Activated CD4-positive, alpha-beta T cell treated with anti-CD3 and anti-CD28 coated beads, Interleukin-2, amount 50 U/mL, for 48 hours (primary cell): ENCODE measurements at regions not wholly inside any gene's neighbourhood (a gene's known extent, or its start where the extent isn't known, plus 50 kb on each side); places are given as distances from the start of the nearest gene placed in this dataset.

Experiments used
- DNase-seq, 2 experiments: peaks; one replicate each; pipeline ENCODE4 v3.0.0-alpha.2; 2020

DNA sequence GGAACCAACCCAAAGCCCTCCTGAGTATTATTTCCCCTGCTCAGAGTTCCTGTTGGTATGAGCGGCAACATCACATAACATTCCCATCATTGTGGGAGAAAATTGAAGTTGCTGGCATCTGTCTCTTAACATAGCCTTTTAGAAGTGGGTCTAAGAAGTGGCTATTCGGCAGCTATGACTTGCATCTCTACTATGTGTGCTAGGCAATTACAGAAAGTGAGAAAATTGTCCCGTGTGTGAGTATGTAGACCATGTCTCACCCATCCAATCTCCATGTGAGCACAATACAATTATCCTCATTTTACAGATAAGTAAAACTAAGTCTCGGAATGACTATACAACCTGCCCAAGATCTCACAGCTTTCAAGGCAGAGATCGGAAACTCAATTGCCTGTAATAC, 239.4 kb upstream of the ZNF462 start:
- DNase-seq, result no peak

DNA sequence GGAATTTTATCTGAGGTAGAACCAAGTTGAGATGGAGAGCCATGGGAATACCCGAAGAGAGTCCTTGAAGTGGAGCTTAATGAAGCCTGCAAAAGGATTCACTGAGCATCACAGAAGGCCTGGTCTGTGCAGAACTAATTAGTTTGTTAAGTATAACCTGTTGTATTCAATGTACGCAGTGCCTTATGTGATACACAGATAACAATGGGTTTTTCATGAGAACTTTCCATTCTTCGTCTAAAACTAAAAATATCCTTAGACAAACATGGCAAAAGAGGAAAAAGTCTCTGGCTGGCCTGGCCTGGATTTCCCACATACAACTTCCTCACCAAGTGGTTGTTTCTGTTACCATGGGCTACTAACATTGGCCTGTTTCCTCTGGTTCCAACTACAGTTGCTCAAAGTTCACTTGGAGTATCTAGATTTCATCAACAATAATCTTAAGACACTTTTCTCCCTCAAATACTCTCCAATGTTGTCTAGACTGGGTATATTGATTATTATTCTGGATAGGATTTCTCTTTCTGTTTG, 237.6 kb upstream of the ZNF462 start:
- no peak for DNase-seq

DNA sequence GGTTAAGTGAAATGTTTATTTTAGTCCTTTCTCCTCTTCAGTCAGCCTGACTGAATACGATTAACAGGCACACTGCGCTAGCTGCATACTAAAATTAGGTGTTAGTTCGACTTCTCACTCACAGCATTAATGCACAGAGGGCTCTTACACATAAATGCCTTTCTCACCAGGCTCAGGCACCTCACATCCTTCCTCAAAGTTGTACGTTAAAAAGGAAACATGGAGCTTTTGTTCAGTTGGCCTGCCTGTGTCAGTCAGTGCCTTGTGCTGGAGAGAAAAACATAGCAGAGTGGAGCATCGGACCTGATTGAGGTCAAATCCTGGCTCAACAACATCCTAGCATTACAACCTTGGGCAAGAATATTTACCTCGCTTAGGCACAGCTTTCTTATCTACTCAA, 236.0 kb upstream of the ZNF462 start:
- DNase-seq, result no peak

DNA sequence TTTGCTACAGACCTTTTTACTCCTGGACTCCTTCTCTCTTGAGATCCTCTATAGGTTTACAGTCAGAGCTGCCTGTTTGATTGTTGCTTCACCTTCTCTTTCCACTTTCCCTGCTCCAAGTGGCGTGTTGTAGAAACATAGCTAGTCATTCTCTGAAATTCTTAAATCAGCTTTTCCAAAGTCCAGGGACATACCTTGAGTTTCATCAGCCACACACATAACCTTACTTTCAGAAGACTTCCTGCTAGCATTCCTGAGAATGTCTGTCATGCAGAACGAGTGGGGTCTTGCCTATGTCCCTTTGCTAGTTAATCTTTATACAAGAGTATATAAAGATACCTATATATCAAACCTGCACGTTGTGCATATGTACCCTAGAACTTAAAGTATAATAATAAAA, 230.3 kb upstream of the ZNF462 start:
- DNase-seq, result no peak

DNA sequence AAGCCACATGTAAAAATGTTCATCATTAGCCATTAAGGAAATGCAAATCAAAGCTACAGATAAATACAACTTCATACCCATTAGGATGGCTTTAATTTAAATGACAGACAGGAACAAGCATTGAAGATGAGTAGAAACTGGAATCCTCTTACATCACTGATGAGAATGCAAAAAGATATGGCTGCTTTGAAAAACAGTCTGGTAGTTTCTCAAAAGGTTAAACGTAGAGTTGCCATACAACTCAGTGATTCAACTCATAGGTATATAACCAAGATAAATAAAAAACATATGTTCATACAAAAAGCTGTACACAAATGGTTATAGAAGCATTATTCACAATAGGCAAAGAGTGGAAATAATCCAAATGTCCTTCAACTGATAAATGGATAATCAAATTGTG, 228.8 kb upstream of the ZNF462 start:
- no peak for DNase-seq

DNA sequence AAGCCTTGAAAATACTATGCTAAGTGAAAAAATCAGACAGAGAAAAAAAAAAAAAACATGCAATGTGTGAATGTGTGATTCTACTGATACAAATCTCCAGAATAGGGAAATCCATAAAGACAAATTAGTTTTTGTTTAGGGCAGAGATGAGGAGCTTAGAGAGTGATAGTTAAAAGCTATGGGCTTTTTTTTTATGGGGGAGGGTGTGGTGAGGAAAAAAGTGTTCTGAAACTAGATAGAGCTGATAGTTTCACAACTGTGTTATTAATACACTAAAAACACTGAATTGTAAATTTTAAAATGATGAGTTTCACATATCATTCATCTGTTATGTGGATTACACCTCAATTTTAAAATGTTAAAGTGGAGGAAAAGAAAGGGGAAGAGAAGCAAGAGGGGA, 228.3 kb upstream of the ZNF462 start:
- DNase-seq, result no peak

DNA sequence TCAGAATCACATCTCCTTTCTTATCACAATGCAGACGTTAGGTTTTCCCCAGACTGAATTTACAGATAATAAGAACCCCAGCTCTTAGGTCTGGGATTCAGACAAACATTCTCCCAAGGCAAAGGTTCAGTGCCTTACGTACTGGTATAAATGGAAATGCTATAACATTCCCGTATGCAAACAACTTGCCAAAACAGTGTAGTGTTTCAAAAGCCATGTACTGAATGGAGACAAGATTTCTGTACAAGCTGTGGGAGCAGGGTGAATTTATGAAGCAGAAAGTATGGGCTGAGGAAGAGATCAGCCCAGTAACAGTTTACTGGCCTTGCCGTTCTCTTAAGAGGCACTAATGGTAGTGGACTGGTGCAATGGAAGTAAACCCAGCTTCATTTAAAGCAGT, 225.5 kb upstream of the ZNF462 start:
- DNase-seq, result no peak

DNA sequence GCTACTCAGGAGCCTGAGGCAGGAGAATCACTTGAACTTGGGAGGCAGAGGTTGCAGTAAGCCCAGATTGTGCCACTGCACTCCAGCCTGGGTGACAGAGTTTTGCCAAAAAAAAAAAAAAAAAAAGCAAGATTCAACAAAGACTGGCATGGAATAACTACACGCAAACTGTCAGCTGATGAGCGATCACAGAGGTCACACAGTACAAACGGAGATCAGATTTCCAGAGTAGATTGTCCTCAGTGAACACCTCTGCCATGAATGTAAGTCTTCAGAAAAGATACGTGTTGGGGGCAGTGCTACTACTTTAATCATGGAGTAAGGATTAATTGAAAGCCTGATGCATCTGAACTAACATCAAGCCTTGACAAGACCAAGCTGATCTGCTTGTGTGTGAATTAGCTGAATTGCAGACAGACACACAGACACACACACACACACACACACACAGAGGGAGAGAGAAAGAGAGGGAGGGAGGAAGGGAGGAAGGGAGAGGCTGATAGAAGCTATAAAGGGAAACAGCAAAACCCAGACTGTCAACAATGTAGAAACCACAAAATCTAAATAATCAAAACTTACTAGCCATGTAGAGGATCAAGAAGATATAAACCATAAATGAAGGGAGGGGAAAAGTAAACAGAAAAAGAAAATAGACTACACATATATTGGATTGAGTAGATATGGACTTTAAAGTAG, 222.9 kb upstream of the ZNF462 start:
- no peak for DNase-seq

DNA sequence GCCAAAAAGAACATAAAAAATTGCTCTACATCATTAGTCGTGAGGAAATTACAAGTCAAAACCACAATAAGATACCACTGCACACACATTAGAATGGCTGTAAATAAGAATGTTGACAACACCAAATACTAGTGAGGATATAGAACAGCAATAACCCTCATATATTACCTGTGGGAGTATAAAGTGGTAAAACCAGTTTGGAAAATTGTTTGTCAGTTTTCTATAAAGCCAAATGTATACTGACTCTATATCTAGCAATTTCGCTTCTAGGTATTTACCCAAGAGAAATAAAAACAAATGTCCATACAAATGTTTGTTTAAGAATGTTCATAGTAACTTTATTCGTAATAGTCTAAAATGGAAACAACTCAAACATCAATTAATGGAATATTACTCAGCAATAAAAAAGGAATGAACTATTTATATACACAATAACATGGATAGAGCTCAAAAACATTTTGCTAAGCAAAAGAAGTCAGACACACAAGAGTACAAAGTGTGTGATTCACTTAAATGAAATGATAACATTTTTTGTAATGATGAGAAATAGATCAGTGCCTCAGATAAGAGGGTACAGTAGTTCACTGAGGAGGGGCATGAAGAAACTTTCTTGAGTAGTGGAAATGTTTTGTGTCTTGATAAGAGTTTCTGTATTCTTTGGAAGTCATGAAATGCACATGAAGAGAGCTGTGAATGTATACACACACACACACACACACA, 219.6 kb upstream of the ZNF462 start:
- DNase-seq, result no peak

DNA sequence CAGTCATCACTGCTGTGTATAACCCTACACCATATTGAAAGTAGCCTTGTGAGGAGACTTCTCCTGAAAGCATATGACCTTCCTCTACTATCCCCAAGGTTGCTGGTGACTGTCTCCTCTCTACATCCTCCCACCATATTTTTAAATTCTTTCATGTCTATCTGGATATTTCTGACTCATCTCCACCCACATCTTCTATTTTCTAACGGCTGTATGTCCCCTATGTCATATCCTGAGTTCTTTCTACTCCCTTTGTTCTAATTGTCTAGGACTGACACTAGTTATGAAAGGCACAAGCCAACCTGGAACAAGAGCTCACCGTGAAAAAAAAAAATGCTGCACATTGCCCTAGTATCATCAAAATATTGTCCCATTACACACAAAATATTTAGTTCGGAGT, 218.3 kb upstream of the ZNF462 start:
- DNase-seq, result no peak

DNA sequence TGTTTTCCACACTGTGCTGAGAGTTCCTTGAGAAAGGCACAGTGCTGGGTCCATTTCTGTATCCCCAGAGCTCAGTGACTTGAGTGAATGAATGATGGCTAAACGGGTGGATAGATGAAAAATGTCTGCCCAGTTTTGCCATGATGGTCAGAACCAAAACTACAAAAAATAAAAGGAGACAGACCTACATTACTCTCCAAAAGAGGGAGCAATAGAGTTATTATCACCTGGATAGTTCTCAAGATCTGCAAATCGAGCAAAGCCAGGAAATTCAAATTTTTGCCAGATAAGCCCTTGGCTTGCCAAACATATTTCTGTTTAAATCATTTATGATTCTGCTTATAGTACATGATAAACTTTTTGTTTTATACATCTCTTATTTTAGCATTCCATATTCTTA, 214.2 kb upstream of the ZNF462 start:
- DNase-seq, result no peak

DNA sequence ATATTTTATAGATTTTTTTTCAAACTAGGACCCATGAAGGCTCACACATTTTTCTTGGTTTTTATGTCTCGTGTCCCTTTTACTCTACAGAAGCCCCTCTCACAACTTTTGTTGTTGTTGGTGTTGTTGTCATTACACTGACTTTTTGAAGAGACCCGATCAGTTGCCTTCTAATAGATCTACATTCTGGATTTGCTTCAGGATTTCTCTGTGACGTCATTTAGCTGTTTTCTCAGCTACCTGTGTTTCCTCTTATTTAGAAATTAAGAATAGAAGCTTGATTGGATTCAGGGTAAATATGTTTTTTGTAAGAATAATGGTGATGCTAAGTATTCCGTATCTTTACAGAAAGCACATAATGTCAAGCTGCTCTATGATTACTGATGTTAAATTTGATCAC, 213.3 kb upstream of the ZNF462 start:
- no peak for DNase-seq

DNA sequence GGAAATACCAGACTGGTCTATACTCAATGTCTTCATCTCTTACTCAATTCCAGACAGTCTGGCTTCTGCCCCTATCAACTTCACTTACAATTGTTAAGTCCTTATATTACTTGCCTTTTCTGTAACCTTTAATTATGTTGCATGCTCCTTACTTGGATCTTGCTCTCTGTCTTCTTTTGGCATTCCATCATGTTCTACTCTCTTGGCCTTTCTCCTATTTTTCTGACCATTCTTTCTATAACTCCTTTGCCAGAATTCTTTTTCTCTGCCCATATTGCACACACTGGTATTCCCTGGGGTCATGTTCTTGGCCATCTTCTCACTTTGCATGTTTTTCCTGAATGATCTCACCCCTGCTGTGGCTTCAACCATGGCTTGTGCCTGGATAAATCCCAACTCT, 209.8 kb upstream of the ZNF462 start:
- DNase-seq, result no peak

DNA sequence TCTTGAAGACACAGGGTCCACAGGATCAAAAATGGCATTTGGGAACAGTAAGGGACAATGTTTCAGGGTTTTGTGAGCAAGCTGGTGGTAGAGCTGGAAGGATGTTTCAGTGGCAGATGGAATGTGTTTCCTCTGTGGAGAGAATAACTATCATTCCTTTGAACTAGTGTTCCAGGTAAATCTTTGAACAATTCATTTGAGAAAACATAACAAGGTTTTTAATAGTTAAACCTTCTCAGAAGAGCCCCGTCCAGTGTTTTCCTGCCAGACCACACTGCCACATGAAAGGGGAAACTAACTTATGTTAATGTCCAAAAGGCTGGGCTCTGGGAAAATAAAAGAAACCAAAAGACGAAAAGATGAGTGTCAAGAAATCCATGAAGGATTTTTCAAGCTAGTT, 207.0 kb upstream of the ZNF462 start:
- DNase-seq, result no peak

DNA sequence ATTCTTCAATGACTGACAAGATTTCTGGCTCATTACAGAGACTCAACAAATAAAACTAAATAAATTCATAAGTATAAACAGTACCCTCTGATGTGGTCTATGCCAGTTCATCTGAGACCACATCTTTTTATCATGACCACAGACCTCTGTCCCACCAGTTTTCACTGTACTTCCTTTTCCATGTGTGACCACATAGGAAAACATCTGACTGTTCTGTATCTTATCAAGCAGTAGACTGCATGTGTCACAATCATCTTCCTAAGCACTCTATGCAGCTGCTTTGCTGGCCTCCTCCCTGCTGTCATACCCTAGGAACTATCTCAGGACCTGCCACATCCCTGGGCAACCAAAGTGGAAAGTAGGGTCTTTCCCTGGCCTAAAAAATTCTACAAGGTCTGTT, 205.0 kb upstream of the ZNF462 start:
- DNase-seq, result no peak

DNA sequence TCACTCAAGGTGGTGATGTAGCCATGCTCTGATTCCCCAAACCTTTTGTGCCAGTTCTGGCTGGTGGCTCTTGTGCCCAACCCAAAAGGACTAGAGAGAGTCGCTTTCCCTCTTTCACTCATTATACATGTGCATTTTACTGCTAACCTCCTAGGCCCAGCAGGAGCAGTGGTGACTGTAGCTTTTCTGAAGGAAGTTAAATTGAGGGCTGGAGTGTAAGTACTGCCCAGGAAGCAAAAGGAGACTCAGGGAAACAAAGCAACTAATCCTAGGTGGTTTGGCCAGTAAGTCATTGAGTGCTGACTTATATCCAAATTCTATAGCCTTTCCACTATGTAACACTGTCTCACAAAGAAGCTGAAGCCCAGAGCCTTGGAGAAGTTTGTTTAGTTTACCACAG, 194.4 kb upstream of the ZNF462 start:
- DNase-seq, result no peak

DNA sequence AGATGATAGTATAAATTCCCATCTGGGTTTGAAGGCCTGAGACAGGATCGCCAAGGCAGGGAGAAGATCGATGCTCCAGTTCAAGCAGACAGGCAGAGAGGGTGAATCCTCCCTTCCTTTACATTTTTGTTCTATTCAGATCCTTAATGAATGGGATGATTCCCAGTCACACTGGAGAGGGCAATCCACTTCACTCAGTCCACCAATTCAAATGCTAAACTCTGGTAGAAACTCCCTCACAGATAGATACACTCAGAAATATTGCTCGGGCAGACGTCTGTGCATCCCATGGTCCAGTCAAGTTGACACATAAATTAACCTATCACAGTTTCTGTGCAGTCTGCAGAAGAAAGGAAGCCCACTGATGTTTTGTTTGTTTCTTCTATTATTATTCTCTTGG, 193.1 kb upstream of the ZNF462 start:
- no peak for DNase-seq

DNA sequence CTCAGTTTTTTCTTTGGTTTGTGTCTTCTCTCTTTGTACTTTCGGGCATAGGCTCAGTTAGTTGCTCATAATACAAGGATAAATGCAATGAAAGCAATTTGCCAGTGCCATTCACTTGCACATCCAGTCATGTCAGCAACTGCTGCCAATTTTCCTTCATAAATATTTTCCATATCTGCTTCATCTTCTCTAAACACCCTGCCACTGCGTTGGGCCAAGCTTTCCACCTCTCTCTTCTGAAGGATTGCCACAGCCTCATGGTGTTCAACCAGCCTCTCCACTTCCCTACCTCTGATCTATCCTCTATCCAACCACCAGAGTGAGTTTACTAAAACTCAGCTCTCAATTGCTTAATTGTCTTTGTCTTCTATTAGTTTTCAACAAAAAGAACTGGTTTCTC, 192.5 kb upstream of the ZNF462 start:
- DNase-seq, result no peak

DNA sequence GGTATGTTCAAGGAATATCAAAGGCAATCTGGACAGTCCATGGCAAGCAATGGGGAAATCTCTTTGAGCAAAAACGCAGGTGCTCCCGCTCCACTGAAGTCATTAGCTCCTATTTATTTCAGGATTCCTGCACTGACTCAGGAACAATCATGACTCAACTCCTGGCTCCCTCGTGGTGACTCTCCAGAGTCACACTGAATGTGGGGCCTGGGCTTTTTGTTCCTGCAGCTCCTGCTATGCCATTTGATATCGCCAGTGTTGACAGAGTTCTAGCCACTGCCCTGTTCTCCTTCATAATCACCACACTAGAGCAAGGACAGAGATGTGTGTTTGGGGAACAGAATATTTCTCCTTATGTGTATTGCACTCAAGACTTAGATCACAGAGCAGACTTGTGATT, 187.2 kb upstream of the ZNF462 start:
- DNase-seq, result no peak

DNA sequence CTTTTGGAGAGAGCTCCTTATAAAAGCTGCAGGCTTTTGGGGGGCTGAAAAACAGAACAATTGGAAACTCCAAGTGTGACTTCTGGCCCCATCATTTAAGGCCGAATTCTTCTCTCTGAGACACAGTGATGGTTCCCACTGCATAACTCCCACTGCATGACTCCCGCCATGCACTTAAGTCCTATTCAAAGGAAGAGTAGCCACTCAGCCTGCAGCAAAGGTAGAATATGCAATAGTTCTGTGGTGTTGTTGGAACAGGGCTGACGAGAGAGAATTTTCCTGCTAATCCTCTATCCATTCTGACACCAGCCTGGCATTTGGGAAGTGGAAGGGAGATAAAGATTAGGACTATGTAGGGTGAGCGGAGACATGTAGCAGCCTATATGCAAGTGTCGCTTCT, 185.6 kb upstream of the ZNF462 start:
- no peak for DNase-seq

DNA sequence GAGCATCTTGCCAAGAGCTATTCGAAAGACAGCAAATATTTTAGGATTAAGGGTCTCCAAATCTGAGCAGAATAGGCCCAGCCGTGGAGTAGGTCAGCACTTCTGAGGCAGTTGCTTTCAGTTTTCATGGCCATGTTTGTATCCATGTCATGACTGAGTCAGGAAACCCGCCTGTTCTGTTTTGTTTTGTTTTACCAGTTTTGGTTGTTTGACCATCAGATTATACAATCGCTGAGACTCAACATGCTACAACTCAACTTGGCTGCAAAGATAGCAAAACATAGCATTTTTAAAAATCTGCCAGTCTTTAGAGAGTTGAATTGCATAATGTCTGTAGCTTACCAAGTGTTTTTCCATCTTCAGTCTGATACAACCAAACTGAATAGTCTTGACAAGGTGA, 185.1 kb upstream of the ZNF462 start:
- no peak for DNase-seq

DNA sequence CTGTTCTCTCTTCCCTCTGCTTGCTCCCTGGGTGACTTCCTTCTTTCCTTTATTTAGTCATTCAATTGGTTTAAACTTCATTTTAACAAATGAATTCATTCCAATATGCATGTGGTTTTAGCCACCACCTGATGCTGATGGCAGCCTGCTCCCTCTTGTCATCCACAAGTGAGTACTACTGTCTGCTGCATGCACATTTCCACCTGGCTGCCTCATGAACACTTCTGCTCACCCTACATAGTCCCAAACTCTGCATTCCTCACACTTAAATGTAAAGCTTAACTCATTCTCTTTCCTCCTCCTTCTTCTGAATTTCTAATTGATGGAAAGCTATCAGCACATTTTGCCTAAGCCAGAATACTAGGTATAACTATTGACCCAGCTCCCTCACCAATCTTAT, 184.7 kb upstream of the ZNF462 start:
- no peak for DNase-seq

DNA sequence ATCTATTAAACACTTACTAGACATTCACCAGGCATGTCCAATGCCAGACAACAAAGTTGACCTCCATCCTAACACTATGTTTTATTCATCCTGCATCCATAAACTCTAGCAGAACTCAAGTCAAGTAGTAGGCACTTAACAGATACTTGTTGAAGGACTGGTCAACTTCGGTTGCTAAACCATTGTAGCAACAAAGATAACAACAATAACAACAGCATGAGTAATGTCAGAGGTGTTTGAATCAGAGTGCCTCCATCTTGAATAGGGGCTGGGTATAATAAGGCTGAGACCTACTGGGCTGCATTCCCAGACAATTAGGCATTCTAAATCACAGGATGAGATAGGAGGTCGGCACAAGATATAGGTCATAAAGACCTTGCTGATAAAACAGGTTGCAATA, 180.5 kb upstream of the ZNF462 start:
- no peak for DNase-seq

DNA sequence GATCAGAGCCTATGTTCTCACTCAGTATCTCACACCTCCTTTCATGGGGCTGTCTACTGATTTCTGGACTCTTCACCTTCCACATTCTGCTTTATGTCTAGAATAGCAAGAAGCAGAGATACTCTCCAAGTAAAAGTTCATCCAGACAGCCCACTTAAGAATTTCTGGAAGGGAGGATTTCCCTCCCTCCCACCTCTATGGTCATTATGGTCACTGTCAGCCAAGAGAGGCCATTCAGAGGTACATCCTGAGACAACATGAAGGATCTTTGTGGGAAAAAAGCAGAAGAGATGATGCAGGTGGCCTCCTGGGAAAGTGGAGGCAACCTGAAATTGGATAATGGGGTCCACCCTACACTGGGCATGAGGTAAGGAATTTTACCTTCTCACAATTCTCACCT, 179.5 kb upstream of the ZNF462 start:
- no peak for DNase-seq
